ENCODE measurements at regions not wholly inside any gene's neighbourhood (a gene's known extent, or its start where the extent isn't known, plus 50 kb on each side); places are given as distances from the start of the nearest gene placed in this dataset.

- TF ChIP-seq POLR2A (IDR thresholded peaks at IDR 0.05; ENCODE audit: low read depth): no peak
- no peak for TF ChIP-seq CTCF (IDR thresholded peaks at IDR 0.05)
- TF ChIP-seq EP300 (IDR thresholded peaks at IDR 0.05): no peak
These were observed 256.2 kb upstream of the ZNF32 start for GRCh38 chr10:43904844-43905243.
